ENCODE measurements at regions not wholly inside any gene's neighbourhood (a gene's known extent, or its start where the extent isn't known, plus 50 kb on each side); places are given as distances from the start of the nearest gene placed in this dataset.

GRCh38 chr9:86512929-86513328, 158.7 kb upstream of the TUT7 start:
- no peaks in the 10 kb centered on the region for H3K36me3 ChIP-seq
- TF ChIP-seq CTCF (IDR thresholded peaks at IDR 0.05): no peak
- DNase-seq (ENCODE audit: low spot score in 2 of 2): no peak
- intact Hi-C loops (cut with DNase I): no loop called here
- no peaks in the 10 kb centered on the region for H3K27me3 ChIP-seq
- H3K4me1 ChIP-seq: no peaks in the 10 kb centered on the region
- H3K9me3 ChIP-seq: no peaks in the 10 kb centered on the region
- no peak overlapping the region for H3K27ac ChIP-seq
- no peak overlapping the region for H3K4me3 ChIP-seq

GRCh38 chr9:86511614-86512360, 157.6 kb upstream of the TUT7 start:
- intact Hi-C loops (cut with DNase I): no loop called here
- Histone ChIP-seq H3K27me3 (no peaks in the 10 kb centered on the region), H3K27ac (no peak overlapping the region), H3K9me3 (no peaks in the 10 kb centered on the region), H3K4me1 (no peaks in the 10 kb centered on the region), H3K36me3 (no peaks in the 10 kb centered on the region), H3K4me3 (no peak overlapping the region)
- no peak for DNase-seq (ENCODE audit: low spot score in 2 of 2)
- no peak for TF ChIP-seq CTCF (IDR thresholded peaks at IDR 0.05)

DNA sequence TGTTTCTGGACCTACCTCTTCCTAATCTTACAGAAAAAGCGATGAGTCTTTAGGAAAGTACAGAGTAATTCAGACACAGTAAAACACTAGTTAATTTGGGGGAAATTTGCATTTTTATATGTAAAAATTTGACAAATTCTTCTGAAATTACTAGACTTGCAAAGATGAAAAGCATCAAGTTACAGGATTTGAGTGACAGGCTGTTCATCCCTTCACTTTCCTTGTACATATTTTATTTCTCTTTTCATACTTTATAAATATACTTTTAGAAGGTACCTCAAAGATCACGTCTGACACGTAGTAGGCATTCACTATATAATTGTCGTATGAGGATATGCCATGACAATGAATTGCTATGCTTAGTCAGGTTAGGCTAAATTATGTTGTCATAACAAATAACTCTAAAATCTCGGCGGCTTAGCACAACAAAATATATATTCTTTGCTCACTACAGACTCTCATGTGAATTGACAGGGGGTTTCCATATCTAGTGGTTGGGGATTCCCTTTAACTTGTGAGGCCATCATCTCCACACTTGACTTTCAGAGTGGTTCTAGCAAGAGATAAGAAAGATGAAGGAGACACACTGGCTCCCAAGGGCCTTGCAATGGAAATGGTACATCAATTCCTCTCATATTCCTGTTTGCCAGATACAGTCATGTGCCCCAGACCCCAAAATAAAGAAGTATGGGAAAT, 154.1 kb upstream of the TUT7 start:
- Histone ChIP-seq H3K9me3 (no peaks in the 10 kb centered on the region), H3K36me3 (no peaks in the 10 kb centered on the region), H3K27me3 (no peaks in the 10 kb centered on the region), H3K4me1 (no peaks in the 10 kb centered on the region), H3K27ac (no peak overlapping the region), H3K4me3 (no peak overlapping the region)
- TF ChIP-seq CTCF (IDR thresholded peaks at IDR 0.05): no peak
- intact Hi-C loops (cut with DNase I): no loop called here
- DNase-seq (ENCODE audit: low spot score in 2 of 2): no peak

DNA sequence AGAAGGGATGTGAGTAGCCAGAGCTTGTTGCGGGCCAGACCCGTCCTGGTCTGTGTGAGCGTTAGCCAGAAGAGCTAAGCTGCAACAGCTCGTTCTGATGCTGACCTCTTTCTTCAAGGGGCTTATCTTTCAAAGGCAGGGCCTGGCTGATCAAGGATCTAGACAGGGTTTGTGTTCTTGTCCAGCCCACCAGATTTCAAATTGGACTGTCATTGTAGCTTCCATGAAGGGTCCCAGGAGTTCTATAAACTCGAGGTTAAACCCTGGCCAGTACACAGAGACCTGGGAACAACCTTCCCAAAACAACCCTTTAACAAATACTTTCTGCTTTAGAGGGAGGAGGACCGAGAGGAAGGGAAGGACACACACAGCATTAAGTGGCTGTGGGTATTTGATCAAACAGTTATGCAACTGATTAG, 153.0 kb upstream of the TUT7 start:
- no peaks in the 10 kb centered on the region for H3K9me3 ChIP-seq
- H3K36me3 ChIP-seq: no peaks in the 10 kb centered on the region
- TF ChIP-seq CTCF (IDR thresholded peaks at IDR 0.05): no peak
- no peaks in the 10 kb centered on the region for H3K4me1 ChIP-seq
- no peak overlapping the region for H3K4me3 ChIP-seq
- no peaks in the 10 kb centered on the region for H3K27me3 ChIP-seq
- intact Hi-C loops (cut with DNase I): no loop called here
- DNase-seq (ENCODE audit: low spot score in 2 of 2): no peak
- peak overlapping the region; percentile 26 to 57 for H3K27ac ChIP-seq

GRCh38 chr9:86503942-86504341, 149.7 kb upstream of the TUT7 start:
- TF ChIP-seq CTCF (IDR thresholded peaks at IDR 0.05): no peak
- no peaks in the 10 kb centered on the region for H3K27me3 ChIP-seq
- H3K36me3 ChIP-seq: no peaks in the 10 kb centered on the region
- no peaks in the 10 kb centered on the region for H3K9me3 ChIP-seq
- H3K27ac ChIP-seq: no peak overlapping the region
- H3K4me1 ChIP-seq: peaks cover 0 to 3% of the 10 kb centered on the region in 2 donors
- no peak overlapping the region for H3K4me3 ChIP-seq
- DNase-seq (ENCODE audit: low spot score in 2 of 2): no peak
- intact Hi-C loops (cut with DNase I): no loop called here
